Right atrium auricular region (tissue), 2 donors: ENCODE measurements at regions not wholly inside any gene's neighbourhood (a gene's known extent, or its start where the extent isn't known, plus 50 kb on each side); places are given as distances from the start of the nearest gene placed in this dataset.

Experiments
- DNase-seq: peaks from one replicate; pipeline ENCODE4 v3.0.0-alpha.2; 2019; ENCODE audit warnings: low spot score
- H3K27ac ChIP-seq, 2 donors: fragments of 200-600 bp; sonication (generic); 1 replicate in 1 of 2; 2 replicates in 1 of 2; pipeline ENCODE4 v1.5.1; 2016 to 2019
- H3K27me3 ChIP-seq, 2 donors: fragments of 200-600 bp; sonication (generic); one replicate each; pipeline versions ENCODE4 v1.5.1 to v1.6.0; 2017 to 2019
- H3K36me3 ChIP-seq: fragments of 200-600 bp; sonication (generic); one replicate; pipeline ENCODE4 v1.5.1; 2016
- H3K4me1 ChIP-seq, 2 donors: fragments of 200-600 bp; sonication (generic); one replicate each; pipeline versions ENCODE4 v1.5.1 to v1.6.0; 2017 to 2019
- H3K4me3 ChIP-seq, 2 donors: fragments of 200-600 bp; sonication (generic); 1 replicate in 1 of 2; 2 replicates in 1 of 2; pipeline ENCODE4 v1.5.1; 2017 to 2019; ENCODE audit warnings: mild to moderate bottlenecking in 1 of 2, moderate library complexity in 1 of 2
- H3K9me3 ChIP-seq, 2 donors: fragments of 200-600 bp; sonication (generic); one replicate each; pipeline ENCODE4 v1.5.1; 2019
- CTCF ChIP-seq, 2 donors: fragments of 200-600 bp; sonication (generic); IDR thresholded peaks; one replicate each; pipeline ENCODE4 v1.5.1; 2019; ENCODE audit warnings: antibody characterized with exemption in 2 of 2

GRCh38 chr12:87812030-87812429 is 217.2 kb downstream of the C12orf50 start:
- TF ChIP-seq CTCF (IDR thresholded peaks at IDR 0.05): no peak
- DNase-seq: no peak
- Histone ChIP-seq H3K27me3 (no peaks in the 10 kb centered on the region), H3K9me3 (no peaks in the 10 kb centered on the region), H3K36me3 (no peaks in the 10 kb centered on the region), H3K27ac (no peak overlapping the region), H3K4me1 (no peaks in the 10 kb centered on the region), H3K4me3 (no peak overlapping the region)

GRCh38 chr12:87809916-87810315 is 219.3 kb downstream of the C12orf50 start:
- H3K4me1 ChIP-seq: no peaks in the 10 kb centered on the region
- H3K27ac ChIP-seq: no peak overlapping the region
- H3K4me3 ChIP-seq: no peak overlapping the region
- no peaks in the 10 kb centered on the region for H3K9me3 ChIP-seq
- H3K27me3 ChIP-seq: no peaks in the 10 kb centered on the region
- H3K36me3 ChIP-seq: no peaks in the 10 kb centered on the region
- DNase-seq: no peak
- TF ChIP-seq CTCF (IDR thresholded peaks at IDR 0.05): no peak

GRCh38 chr12:87807086-87807485 is 222.1 kb downstream of the C12orf50 start:
- no peaks in the 10 kb centered on the region for H3K4me1 ChIP-seq
- H3K27ac ChIP-seq: no peak overlapping the region
- H3K9me3 ChIP-seq: no peaks in the 10 kb centered on the region
- H3K27me3 ChIP-seq: no peaks in the 10 kb centered on the region
- no peak for DNase-seq
- no peak overlapping the region for H3K4me3 ChIP-seq
- no peaks in the 10 kb centered on the region for H3K36me3 ChIP-seq
- no peak for TF ChIP-seq CTCF (IDR thresholded peaks at IDR 0.05)

GRCh38 chr12:87806310-87806709 is 222.9 kb downstream of the C12orf50 start:
- H3K4me1 ChIP-seq: no peaks in the 10 kb centered on the region
- DNase-seq: no peak
- no peak overlapping the region for H3K27ac ChIP-seq

GRCh38 chr12:87804386-87804785 is 224.8 kb downstream of the C12orf50 start:
- H3K27ac ChIP-seq: no peak overlapping the region
- no peak overlapping the region for H3K4me3 ChIP-seq
- H3K27me3 ChIP-seq: no peaks in the 10 kb centered on the region
- H3K9me3 ChIP-seq: no peaks in the 10 kb centered on the region
- no peaks in the 10 kb centered on the region for H3K36me3 ChIP-seq
- TF ChIP-seq CTCF (IDR thresholded peaks at IDR 0.05): no peak
- DNase-seq: no peak
- no peaks in the 10 kb centered on the region for H3K4me1 ChIP-seq

More at GRCh38 chr12:87806310-87806709, 222.9 kb downstream of the C12orf50 start:
- Histone ChIP-seq H3K4me3 (no peak overlapping the region), H3K27me3 (no peaks in the 10 kb centered on the region), H3K9me3 (no peaks in the 10 kb centered on the region), H3K36me3 (no peaks in the 10 kb centered on the region)
- no peak for TF ChIP-seq CTCF (IDR thresholded peaks at IDR 0.05)

GRCh38 chr12:87802721-87803011 is 226.5 kb downstream of the C12orf50 start:
- DNase-seq: no peak
- no peak for TF ChIP-seq CTCF (IDR thresholded peaks at IDR 0.05)
- H3K4me1 ChIP-seq: no peaks in the 10 kb centered on the region
- H3K27ac ChIP-seq: no peak overlapping the region
- H3K9me3 ChIP-seq: no peaks in the 10 kb centered on the region
- no peaks in the 10 kb centered on the region for H3K36me3 ChIP-seq
- H3K27me3 ChIP-seq: no peaks in the 10 kb centered on the region
- H3K4me3 ChIP-seq: no peak overlapping the region
